GM21447 (cell line): ENCODE measurements at regions not wholly inside any gene's neighbourhood (a gene's known extent, or its start where the extent isn't known, plus 50 kb on each side); places are given as distances from the start of the nearest gene placed in this dataset.

Experiments
- ATAC-seq: cut with Tn5 transposase; IDR thresholded peaks from one replicate; pipeline ENCODE4 v1.9.1; 2021; ENCODE audit not compliant: unreplicated experiment

DNA sequence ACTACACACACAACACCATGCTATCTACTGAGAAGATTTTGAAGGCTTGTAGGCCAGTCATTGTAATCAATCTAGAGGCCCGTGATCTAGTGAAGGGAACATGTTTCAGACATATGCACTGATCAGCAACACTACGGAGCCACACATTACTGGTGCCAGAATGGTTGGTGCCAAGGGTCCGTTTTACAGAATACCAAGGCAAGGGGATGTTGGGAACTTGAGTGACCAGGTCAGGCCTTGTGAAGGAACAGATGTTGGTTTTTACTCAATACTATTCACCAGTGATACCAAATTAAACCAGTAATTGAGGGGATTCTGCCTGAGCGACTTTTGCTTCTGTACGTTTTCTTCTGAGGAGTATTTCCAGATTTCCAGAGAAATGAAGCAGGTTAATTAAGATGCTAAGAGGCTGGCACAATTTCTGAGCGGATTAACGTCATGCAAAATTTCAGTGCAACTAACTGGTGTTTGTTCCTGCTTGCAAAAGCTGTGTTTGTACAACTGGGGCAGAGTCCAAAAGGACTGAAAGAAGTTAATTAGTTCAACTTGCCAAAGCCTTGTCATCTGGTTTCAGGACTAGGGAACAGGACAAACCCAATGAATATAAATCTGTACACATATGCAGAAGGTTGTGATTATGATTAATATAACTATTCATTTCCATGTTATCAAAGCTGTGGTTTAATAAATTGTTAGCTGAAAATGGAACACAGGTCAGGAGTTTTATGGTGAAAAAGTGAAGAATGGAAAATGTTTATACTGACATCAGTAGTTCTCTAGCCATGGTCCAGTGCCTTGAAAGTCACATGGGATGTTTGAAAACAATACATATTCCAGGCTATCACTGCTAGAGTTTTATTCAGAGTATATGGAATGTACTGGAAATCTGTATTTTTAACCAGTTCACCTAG is 432.1 kb upstream of the DCC start:
- ATAC-seq, result no peak

DNA sequence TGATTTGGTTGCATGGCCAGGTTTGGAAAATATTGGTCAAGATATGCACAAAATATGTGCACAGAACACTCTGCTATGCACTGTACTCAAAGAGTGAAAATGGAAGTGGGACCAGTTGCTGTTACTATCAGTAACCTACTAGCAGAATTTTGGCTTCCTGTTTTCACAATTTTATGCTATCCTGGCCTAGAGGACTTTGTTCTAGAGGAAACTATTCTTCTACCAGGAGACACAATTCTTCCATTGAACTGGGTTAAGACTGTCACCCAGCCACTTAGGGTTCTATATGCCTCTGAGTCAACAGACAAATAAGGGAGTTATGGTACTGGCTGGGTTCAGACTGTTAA is 431.4 kb upstream of the DCC start:
- ATAC-seq, result no peak

DNA sequence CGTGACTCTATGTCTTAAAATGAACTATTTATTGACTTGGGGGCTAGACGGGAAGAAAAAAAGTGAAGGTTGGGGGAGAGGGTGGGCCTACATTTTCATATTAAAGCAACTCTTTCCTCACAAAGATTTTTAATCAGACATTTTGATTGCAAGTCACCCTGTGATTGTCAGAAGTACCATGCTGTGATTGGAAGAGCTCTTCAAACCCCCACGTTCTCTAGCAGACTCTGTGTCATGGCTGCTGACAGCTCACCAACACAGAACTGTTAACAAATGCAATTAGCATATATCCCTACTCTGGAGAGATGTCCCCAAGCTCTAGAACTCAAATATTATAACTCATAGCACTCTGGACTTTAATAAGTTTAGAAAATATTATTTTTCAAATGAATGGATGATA is 428.4 kb upstream of the DCC start:
- no peak for ATAC-seq

DNA sequence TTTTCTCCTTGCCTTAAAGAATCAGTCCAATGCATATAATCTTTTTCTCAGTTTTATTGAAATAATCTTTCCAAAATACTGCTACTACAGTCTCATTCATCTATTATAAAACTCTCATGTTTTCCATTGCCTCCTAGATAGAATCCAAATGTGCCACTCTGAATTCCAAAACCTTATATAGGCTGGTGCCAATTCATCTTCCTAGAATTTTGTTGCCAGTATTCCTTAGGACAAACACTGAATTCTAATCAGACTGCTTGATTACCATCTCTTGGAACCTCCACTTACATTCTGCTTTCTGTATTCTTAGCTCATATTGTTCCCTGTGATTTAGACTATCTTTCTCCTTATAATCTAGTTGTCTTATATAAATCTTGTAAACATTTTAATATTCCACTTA is 427.6 kb upstream of the DCC start:
- ATAC-seq, result no peak

DNA sequence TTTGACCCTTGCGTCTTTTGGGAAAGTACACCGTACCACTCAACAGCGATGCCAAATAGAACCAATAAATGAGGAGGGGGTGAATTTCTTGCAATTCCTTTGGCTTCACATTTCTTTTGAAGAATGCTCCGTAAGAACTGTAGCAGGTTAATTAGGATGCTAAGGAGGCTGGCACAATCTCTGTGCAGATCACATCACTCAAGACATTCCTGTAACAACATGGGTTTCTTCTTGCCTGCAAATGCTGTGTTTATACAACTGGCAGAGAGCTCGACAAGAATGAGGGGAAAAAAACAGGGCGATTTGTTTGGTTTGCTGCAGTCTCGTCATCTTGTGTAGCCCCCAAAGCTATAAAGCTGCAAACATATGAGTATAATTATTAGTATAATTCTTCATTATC is 424.8 kb upstream of the DCC start:
- no peak for ATAC-seq

DNA sequence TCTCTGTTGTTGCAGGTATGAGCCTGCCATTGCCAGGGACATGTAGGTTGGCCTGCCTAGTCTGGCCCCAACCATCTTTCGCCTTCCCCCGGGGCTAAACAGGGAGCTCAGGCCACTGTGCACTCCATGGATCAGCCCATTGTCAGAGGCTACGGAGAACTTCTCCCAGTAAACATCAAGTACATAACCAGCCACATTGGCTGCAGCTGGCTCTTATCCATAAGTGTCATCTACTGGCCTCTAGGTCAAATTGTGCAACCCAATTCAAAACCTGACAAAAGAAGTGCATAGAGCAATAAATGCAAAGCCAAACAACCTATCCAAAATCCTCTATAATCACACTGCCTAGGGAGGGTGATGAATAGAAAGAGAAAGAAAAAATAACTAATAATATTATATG is 418.1 kb upstream of the DCC start:
- ATAC-seq, result no peak

DNA sequence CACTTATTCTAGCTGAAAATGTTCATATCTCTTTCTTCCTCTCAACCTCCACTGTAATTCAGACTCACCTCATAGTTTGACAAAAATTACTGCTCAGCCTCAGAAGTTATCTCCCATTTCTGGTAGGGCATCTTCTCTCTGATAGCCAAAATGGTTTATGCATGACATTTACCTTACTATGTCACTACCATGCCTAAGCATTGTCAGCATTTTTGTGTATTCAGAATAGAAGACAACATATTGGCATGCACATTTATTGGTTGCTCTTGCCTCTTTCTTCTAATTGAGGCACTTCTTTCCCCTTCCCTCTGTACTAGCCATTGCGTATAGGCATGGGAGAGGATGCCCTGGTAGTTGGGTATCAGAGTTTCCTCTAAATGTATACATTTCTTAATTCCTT is 406.1 kb upstream of the DCC start:
- ATAC-seq, result no peak

DNA sequence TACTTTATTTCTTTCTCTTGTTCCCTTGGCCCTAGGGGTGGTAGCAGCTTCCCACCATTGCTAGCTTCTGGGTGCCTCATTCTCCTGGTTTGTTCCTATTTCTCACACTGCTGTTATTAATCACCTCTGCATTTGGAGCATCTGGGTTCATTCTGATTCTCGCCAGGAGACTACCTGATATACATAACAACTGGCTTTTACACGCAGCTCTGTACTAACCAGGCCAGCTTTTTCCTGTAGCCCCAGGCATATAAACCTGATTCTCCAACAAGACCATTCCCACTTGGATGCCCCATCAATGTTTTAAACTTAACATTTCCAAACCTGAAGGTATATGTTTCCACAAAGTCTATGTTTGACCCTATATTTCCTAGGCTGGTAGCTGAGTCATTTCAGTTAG is 403.9 kb upstream of the DCC start:
- no peak for ATAC-seq

DNA sequence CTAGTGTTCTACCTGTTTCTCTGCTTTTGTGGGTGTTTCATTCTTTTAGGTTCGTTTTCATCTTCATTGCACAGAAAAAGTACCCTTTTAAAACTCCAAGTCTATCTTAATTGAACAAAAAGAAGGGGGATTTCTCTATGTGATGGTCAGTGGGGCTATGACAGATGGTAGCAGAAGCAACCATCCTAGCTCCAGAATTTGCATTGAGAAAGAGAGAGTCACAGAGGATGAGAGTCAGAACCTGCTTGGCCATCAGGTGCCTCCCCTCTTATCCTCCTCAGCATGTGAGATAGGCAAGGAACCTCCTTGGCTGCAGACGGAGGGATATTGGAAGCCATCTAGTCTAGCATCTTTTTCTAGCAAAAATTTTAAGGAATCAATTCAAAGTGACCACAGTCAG is 398.0 kb upstream of the DCC start:
- ATAC-seq, result no peak

DNA sequence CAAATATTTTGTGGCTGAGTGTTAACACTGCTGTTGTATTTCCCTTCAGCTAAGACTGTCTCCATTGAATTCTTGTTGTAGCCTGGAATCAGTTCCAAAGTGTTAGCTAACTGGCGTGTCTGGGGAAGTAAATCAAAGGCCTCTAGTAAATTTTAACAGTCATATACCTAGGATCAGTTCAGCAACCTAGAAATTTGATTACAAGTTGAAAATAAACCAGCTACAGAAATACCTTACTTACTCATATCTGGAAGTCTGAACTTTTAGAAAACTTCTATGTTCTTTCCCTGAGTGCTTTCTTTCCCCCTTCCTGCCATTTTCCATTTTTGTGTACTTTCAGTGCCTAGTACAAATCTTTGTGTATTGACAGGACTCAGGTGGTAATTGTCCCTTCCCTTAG is 396.7 kb upstream of the DCC start:
- ATAC-seq, result no peak

DNA sequence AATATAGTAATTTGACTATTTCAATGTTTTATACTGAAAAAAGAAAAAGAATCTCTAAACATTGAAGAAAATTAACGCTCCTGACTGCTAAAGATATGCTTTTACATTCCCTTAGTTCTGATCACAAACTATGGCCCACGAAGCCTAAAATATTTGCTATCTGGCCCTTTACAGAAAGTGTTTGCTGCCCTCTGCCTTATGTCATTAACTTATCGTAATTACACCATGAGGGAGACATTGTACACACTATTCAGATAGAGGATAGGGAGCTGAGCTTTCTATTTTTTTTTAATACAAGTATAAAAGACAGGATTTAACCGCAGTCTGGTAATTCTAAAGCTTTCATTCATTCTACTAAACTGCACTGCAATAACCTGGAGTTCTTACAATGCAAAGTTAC is 393.1 kb upstream of the DCC start:
- no peak for ATAC-seq

DNA sequence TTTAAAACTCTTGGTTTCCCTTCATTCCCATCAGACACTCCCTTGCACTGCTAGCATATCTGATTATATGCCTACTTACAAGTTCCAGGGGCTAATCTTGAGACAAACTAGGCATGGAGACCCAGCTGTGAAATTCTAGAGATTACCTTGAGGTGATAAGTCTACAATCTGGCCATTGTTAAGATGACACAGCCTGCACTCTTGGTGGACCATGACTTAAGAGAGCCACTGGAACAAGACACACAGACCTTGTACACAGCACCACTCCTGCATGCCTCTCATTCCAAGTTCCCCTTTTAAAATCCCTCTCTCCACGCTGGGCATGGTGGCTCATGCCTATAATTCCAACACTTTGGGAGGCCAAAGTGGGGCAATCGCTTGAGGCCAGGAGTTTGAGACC is 387.2 kb upstream of the DCC start:
- no peak for ATAC-seq

DNA sequence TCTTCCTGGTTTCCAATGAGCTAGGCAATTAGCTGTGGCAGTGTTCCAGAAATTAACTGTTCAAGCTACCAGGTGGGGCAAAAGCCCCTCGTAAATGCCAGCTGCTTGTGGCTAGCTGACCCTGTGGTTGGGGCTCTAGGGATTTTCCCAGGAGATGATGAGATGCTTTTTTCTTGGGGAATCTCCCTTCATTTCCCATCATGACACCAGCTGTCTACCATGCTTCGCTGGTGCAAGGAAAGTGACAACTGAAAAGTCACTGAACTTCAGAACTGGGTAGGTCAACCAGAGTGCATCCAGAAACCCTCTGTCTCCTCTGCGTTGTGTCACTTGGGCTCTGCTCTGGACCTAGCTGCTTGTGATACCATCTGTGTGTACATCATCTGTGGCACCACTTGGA is 386.5 kb upstream of the DCC start:
- peak; percentile 87 for ATAC-seq

DNA sequence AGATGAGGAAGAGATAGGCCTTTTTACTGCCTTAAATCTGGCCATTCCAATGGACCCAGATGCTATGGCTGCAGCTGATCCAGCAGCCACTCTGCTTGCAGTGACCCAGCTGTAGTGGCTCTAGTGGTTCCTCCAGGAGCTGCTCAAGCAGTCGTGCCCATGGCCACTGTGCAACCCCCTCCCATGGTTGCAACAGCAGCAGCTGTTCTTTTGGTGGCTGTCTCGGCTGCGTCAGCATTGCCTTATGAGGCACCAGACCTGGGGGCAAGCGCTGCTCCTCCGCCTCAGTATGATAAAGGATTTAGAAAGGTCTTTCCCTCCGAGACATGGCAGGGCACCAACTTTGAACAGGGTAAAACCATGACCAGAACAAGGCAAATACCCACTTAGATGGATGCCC is 384.9 kb upstream of the DCC start:
- no peak for ATAC-seq

DNA sequence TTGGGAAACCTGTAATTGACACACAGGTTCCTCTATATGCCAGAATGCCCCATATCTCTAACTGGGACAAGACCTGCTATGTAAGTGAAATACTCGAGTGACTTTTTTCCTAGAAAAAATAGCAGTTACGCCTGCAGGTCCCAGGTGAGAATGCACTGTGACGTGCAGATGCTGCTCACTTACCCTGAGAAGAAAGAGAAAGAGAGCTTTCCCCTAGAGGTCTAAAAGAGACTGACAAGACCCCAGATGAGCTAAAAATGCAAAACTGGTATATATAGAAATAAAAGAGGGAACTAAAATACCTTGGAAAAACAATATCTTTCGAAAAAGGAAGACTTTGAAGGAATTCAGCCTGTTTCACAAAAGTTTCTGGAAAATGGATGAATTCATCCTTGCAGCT is 383.0 kb upstream of the DCC start:
- ATAC-seq, result no peak

DNA sequence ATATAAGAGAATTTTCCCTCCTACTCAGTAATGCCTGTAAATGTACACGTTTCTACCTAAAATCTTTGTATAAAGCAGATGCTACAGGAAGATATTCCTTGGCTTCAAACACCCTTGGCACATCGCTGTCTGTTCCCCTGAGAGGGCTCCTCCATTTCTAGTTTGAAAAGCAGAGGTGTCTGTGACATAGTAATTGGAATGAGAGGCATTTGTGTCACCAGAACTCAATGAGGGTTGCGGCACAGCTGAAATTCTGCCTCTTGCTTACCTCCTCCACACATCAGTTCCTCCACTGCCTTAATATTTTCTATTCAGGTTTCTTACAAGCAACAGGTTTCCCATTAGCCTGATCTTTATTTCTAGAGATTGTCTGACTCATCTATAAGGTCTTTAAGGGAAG is 359.9 kb upstream of the DCC start:
- ATAC-seq, result no peak

DNA sequence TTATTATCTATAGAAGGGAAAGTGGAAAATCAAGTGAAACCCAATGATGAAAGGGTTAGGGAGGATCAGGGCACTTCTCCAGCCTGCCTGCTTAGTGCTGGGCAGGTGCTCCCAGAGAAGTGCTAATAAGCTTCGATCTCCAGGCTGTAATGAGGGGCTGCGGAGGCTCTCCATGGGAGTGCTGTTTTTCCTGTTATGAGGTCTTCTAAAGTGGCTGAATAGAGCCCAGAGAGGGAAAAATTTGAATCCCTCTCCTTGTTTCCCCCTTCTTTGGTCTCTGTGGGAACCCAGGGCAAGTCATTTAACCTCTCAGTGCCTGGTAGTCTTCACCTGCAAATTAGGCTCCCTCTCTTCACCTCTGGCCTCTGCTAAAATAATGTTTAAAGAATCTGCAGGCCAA is 351.7 kb upstream of the DCC start:
- no peak for ATAC-seq

DNA sequence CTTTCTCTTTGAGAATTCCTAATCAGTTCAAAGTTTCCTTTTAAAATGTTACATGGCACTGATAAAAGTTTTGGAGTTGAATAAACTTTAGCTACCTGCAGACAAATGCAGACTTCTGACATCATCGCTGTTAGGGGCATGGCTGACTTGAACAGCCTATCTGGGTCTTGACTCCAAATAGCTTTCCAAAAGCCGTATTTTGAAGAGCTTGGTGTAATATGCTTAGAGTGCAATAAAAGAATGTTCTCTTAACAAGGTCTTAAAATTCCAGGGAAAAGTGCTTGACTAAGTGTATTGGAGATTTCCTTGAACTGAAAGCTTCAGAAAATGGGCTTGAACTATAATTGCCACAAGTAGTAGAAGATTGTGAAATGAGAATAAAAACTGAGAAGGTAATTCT is 342.9 kb upstream of the DCC start:
- no peak for ATAC-seq

DNA sequence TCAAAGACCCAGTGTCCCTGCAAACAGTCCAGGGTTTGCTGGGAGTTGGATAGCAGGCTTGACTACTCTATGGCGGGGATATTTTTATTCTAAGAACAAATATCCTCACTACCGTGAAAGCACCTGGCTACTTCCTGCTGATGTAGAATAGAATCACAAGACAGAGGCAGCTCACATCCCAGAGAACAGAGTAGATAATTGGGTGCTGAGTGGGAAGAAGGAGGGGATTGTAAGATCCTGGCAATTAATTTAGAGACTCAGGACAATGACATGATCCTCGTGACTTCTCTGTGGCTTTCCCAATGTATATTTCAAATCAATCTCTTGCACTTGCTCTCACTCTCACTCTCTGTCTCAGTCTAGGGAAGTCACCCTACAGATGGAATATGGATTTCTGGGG is 341.9 kb upstream of the DCC start:
- no peak for ATAC-seq

DNA sequence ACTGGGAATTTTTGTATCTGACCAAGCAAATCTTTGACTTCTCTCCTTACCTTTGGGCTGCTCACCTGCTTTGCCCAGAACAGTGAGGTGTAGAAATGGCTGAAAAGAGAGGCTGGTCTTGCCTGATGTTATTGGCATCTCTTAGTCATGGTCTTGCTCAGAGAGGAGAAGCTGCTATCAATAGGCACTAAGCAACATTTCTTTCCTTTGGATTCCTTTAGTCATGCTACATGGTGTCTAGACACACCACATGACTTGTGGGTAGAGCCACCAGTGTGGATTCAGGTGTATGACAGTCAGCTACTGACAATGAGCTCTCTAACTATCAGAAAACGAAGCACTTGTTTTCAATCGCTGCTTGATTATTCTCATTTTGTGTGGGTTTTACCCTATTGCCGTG is 341.3 kb upstream of the DCC start:
- no peak for ATAC-seq

DNA sequence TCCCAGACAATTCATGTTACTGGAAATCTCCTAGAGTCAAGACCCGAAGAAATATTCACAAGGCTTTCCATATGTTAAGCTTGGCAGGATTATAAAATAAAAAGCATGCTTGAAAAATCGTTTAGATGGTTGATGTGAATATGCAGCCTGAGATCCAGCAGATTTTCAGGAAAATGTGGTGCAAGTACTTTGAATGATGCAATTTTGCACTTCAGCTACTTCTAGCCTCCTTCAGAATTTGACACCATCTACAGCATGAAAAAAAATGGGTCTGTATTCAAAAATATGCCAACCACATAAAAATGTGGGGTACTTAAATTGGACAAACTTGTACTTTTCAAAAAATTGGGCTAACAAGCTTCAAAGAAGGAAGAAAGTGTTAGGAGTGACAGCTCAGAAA is 340.6 kb upstream of the DCC start:
- ATAC-seq, result no peak

DNA sequence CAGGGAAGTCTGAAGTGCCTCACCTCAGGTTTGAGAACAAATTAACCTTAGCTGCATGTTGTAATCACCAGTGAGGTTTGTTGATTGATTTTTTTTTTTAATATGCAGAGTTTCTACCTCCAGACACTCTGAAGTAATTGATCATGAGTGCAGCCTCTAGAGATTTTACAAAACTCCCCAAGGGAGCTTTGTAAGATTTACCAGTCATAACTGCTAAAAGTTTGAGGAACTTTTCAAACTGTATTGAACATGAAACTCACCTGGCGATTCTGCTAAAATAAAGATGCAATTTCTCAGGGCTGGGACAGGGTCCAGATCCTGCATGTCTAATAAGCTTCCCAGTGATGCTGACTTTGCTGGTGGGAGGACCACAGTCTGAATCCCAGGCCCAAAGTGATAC is 339.6 kb upstream of the DCC start:
- ATAC-seq, result no peak

DNA sequence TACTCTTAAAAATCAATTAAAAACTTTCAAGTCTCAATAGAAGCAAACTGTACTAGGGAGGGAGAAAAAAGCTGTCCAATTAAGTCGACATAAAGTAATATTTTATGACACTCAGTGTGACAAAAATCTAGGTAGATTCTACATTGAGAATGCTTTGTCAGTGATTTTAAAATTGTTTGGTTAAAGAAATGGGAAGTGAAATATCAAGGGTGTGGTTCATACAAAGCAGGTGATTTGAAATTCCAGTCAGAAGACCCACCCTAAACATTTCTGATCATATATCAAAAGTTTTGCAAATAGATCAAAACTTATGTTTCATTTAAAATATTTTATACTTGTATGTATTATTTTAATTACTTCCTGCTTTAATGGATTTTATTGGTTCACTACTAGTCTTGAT is 338.9 kb upstream of the DCC start:
- no peak for ATAC-seq
